B cell (primary cell): ENCODE measurements at regions not wholly inside any gene's neighbourhood (a gene's known extent, or its start where the extent isn't known, plus 50 kb on each side); places are given as distances from the start of the nearest gene placed in this dataset.

ENCODE experiments used
- ATAC-seq: fragments of 200-7000 bp; cut with Tn5 transposase; one replicate; pipeline ENCODE4 v1.10.0; 2021; ENCODE audit warnings: low read depth, mild to moderate bottlenecking, moderate number of reproducible peaks, moderate library complexity
- CTCF ChIA-PET: fragments of 350-600 bp; sonication (Branson Sonifier 250); formaldehyde crosslinking; loops from one replicate; lab custom pipeline; 2021; ENCODE audit warnings: antibody characterized with exemption, inconsistent platforms; lab: Charles Lee
- POLR2A ChIA-PET: fragments of 350-600 bp; sonication (Branson Sonifier 250); formaldehyde crosslinking; loops from one replicate; lab custom pipeline; 2021; ENCODE audit warnings: antibody characterized with exemption; lab: Charles Lee
- DNase-seq: peaks from one replicate; pipeline ENCODE4 v3.0.0; 2013
- H2AFZ ChIP-seq: 2 replicates; pipeline ENCODE4 v1.6.1; 2012; ENCODE audit warnings: mild to moderate bottlenecking, low read depth, low read length; ENCODE audit not compliant: insufficient read depth, poor library complexity, severe bottlenecking
- H3K27ac ChIP-seq, 2 donors: 1 replicate in 1 of 2; 2 replicates in 1 of 2; pipeline ENCODE4 v1.5.1; 2012 to 2013; ENCODE audit warnings: low read length in 2 of 2, mild to moderate bottlenecking in 2 of 2, moderate library complexity in 1 of 2
- H3K27me3 ChIP-seq, 4 experiments: fragments of 200-600 bp in 1 of 4; sonication (generic) in 1 of 4; replicated peaks in 1 of 4; 1 replicate in 2 of 4; 2 replicates in 2 of 4; pipeline versions ENCODE4 v1.6.1 to v1.7.0; 2013 to 2016; ENCODE audit warnings: low read length in 3 of 4, mild to moderate bottlenecking in 2 of 4, mixed read lengths in 1 of 4, moderate library complexity in 1 of 4; ENCODE audit not compliant: insufficient read depth in 4 of 4, control insufficient read depth in 3 of 4; ENCODE audit errors: control extremely low read depth in 1 of 4
- H3K36me3 ChIP-seq, 2 experiments: replicated peaks in 1 of 2; 1 replicate in 1 of 2; 2 replicates in 1 of 2; pipeline versions ENCODE4 v1.6.1 to v1.7.1; 2013; ENCODE audit warnings: low read length in 1 of 2; ENCODE audit not compliant: insufficient read depth in 2 of 2, control insufficient read depth in 1 of 2; ENCODE audit errors: control extremely low read depth in 1 of 2, extremely low read depth in 1 of 2
- H3K4me1 ChIP-seq, 2 donors: fragments of 200-600 bp in 1 of 2; sonication (generic) in 1 of 2; 1 replicate in 1 of 2; 2 replicates in 1 of 2; pipeline versions ENCODE4 v1.5.1 to v1.6.1; 2013 to 2017; ENCODE audit warnings: low read length in 2 of 2; ENCODE audit not compliant: control insufficient read depth in 2 of 2, insufficient read depth in 2 of 2
- H3K4me2 ChIP-seq: replicated peaks from 2 replicates; pipeline ENCODE3; 2012; ENCODE audit warnings: mild to moderate bottlenecking, low read depth, low read length; ENCODE audit not compliant: poor library complexity, severe bottlenecking
- H3K4me3 ChIP-seq, 5 experiments: fragments of 200-600 bp in 1 of 5; sonication (generic) in 1 of 5; 1 replicate in 3 of 5; 2 replicates in 2 of 5; pipeline versions ENCODE4 v1.5.1 to v1.7.0; 2011 to 2016; ENCODE audit warnings: low read length in 4 of 5, mild to moderate bottlenecking in 4 of 5, low read depth in 2 of 5, control low read depth in 1 of 5, moderate library complexity in 1 of 5; ENCODE audit not compliant: insufficient read depth in 1 of 5; ENCODE audit errors: control extremely low read depth in 1 of 5, extremely low read depth in 1 of 5
- H3K79me2 ChIP-seq: fragments of 200-600 bp; sonication (generic); one replicate; pipeline ENCODE4 v1.6.0; 2016; ENCODE audit warnings: low read length; ENCODE audit not compliant: control insufficient read depth, insufficient read depth
- H3K9ac ChIP-seq: fragments of 200-600 bp; sonication (generic); 2 replicates; pipeline ENCODE4 v1.6.1; 2017; ENCODE audit warnings: mild to moderate bottlenecking, low read length, moderate library complexity
- H3K9me3 ChIP-seq, 3 donors: one replicate each; pipeline versions ENCODE4 v1.6.1 to v1.7.1; 2013; ENCODE audit warnings: low read length in 2 of 3; ENCODE audit not compliant: control insufficient read depth in 2 of 3, insufficient read depth in 1 of 3; ENCODE audit errors: control extremely low read depth in 1 of 3
- H4K20me1 ChIP-seq: 2 replicates; pipeline ENCODE4 v1.6.0; 2012; ENCODE audit warnings: mild to moderate bottlenecking, low read length; ENCODE audit not compliant: insufficient read depth, control insufficient read depth, poor library complexity, severe bottlenecking
- H3K27ac Mint-ChIP-seq: one replicate; pipeline ENCODE4 v1.8.0; 2021; ENCODE audit warnings: mixed read lengths
- H3K27me3 Mint-ChIP-seq: one replicate; pipeline ENCODE4 v1.8.0; 2021; ENCODE audit warnings: mixed read lengths
- H3K4me1 Mint-ChIP-seq: one replicate; pipeline ENCODE4 v1.8.0; 2021; ENCODE audit warnings: mixed read lengths
- H3K4me3 Mint-ChIP-seq: one replicate; pipeline ENCODE4 v1.8.0; 2021; ENCODE audit warnings: mixed read lengths
- H3K9me3 Mint-ChIP-seq: one replicate; pipeline ENCODE4 v1.8.0; 2022; ENCODE audit warnings: mixed read lengths; ENCODE audit not compliant: insufficient read depth
- CTCF ChIP-seq: fragments of 200-600 bp; IDR thresholded peaks from one replicate; pipeline ENCODE4 v1.8.0; 2022; ENCODE audit warnings: antibody characterized with exemption, mild to moderate bottlenecking
- EZH2 ChIP-seq: IDR thresholded peaks from 2 replicates; pipeline ENCODE4 v1.6.1; 2012; ENCODE audit warnings: borderline replicate concordance, low read depth, mild to moderate bottlenecking, moderate library complexity, low read length; ENCODE audit not compliant: insufficient read depth, poor library complexity, severe bottlenecking
- WGBS: methylation state at CpG from one replicate; pipeline ENCODE4 v1.1.5; 2013; ENCODE audit warnings: missing lambda C conversion rate; ENCODE audit not compliant: insufficient coverage; 5-methylcytosine and 5-hydroxymethylcytosine counted together
- intact Hi-C: fragments of 100-400 bp; cut with micrococcal nuclease; formaldehyde crosslinking; loops from one replicate; pipeline ENCODE4 v1.10.0; 2022

- intact Hi-C loops: no loop called here
- no peak for DNase-seq
- H3K27ac Mint-ChIP-seq: no peak overlapping the region
- Histone ChIP-seq H3K79me2 (no peaks in the 10 kb centered on the region), H3K4me2 (no peak overlapping the region), H3K27me3 (no peaks in the 10 kb centered on the region), H3K36me3 (no peaks in the 10 kb centered on the region), H4K20me1 (no peaks in the 10 kb centered on the region), H3K4me1 (no peaks in the 10 kb centered on the region), H3K27ac (no peak overlapping the region), H2AFZ (no peak overlapping the region), H3K9ac (no peak overlapping the region), H3K4me3 (no peak overlapping the region), H3K9me3 (peaks cover 0 to 8% (median 0%) of the 10 kb centered on the region in 3 donors)
- no peak for TF ChIP-seq CTCF
- no peak for TF ChIP-seq EZH2
- CTCF ChIA-PET: no interaction called here
- H3K4me3 Mint-ChIP-seq: no peak overlapping the region
- WGBS: no CpG with 5 or more reads among the region's 2 CpGs
- H3K4me1 Mint-ChIP-seq: no peaks in the 10 kb centered on the region
- ATAC-seq: no peak
- no peaks in the 10 kb centered on the region for H3K27me3 Mint-ChIP-seq
- peaks cover 6% of the 10 kb centered on the region for H3K9me3 Mint-ChIP-seq
- POLR2A ChIA-PET: no interaction called here
These were observed 574.4 kb upstream of the KLHL29 start for GRCh38 chr2:22810602-22811001.

- H3K4me2 ChIP-seq: no peak overlapping the region
- CTCF ChIA-PET: no interaction called here
- no peaks in the 10 kb centered on the region for H3K27me3 Mint-ChIP-seq
These were observed 572.8 kb upstream of the KLHL29 start for GRCh38 chr2:22812065-22812680.

More at GRCh38 chr2:22812065-22812680, 572.8 kb upstream of the KLHL29 start:
- no peak for ATAC-seq
- Histone ChIP-seq H3K36me3 (no peaks in the 10 kb centered on the region), H3K27me3 (no peaks in the 10 kb centered on the region), H4K20me1 (no peaks in the 10 kb centered on the region), H3K79me2 (no peaks in the 10 kb centered on the region), H3K4me1 (no peaks in the 10 kb centered on the region), H3K27ac (no peak overlapping the region), H3K9me3 (no peaks in the 10 kb centered on the region), H3K4me3 (no peak overlapping the region), H3K9ac (no peak overlapping the region), H2AFZ (no peak overlapping the region)
- POLR2A ChIA-PET: no interaction called here
- no peak overlapping the region for H3K27ac Mint-ChIP-seq
- intact Hi-C loops: no loop called here
- H3K9me3 Mint-ChIP-seq: peaks cover 4% of the 10 kb centered on the region
- WGBS: no CpG with 5 or more reads among the region's 2 CpGs
- TF ChIP-seq CTCF (no peak), EZH2 (no peak)
- DNase-seq: no peak
- H3K4me3 Mint-ChIP-seq: no peak overlapping the region
- no peaks in the 10 kb centered on the region for H3K4me1 Mint-ChIP-seq
